Adrenal gland (tissue), 5 donors: ENCODE measurements at regions not wholly inside any gene's neighbourhood (a gene's known extent, or its start where the extent isn't known, plus 50 kb on each side); places are given as distances from the start of the nearest gene placed in this dataset.

Experiments
- CTCF ChIP-seq, 6 experiments: fragments of 450-650 bp in 4 of 6; fragments of 200-600 bp in 2 of 6; sonication (generic) in 1 of 6; IDR thresholded peaks; 1 replicate in 5 of 6; 2 replicates in 1 of 6; pipeline versions ENCODE4 v1.5.1 to v1.8.0; 2016 to 2021; ENCODE audit warnings: antibody characterized with exemption in 6 of 6, mild to moderate bottlenecking in 2 of 6, moderate library complexity in 1 of 6
- POLR2A ChIP-seq, 2 donors: fragments of 450-650 bp; IDR thresholded peaks; one replicate each; pipeline ENCODE4 v1.6.1; 2017; ENCODE audit warnings: antibody characterized with exemption in 2 of 2, mild to moderate bottlenecking in 2 of 2, moderate library complexity in 1 of 2
- donor health status: DM: no; HTN: no; CAD: no.

- TF ChIP-seq POLR2A (IDR thresholded peaks at IDR 0.05) (no peak), CTCF (IDR thresholded peaks at IDR 0.05) (no peak)
These were observed 250.6 kb upstream of the GALNT17 start for GRCh38 chr7:70881167-70881847.
